HG03280 (cell line): ENCODE measurements at regions not wholly inside any gene's neighbourhood (a gene's known extent, or its start where the extent isn't known, plus 50 kb on each side); places are given as distances from the start of the nearest gene placed in this dataset.
A peak's percentile ranks its signal among the peaks of the same experiment; 100 is the strongest.

Experiments used
- ATAC-seq: cut with Tn5 transposase; IDR thresholded peaks from one replicate; pipeline ENCODE4 v1.9.1; 2021; ENCODE audit warnings: mild to moderate bottlenecking, moderate library complexity; ENCODE audit not compliant: unreplicated experiment

GRCh38 chr1:81232420-81232819 lies 568.3 kb upstream of the ADGRL2 start:
- no peak for ATAC-seq

- no peak for ATAC-seq
These were observed 569.0 kb upstream of the ADGRL2 start for GRCh38 chr1:81231729-81232038.

- ATAC-seq, result no peak
These were observed 569.6 kb upstream of the ADGRL2 start for GRCh38 chr1:81230983-81231728.

- no peak for ATAC-seq
These were observed 571.8 kb upstream of the ADGRL2 start for GRCh38 chr1:81228926-81229325.

- ATAC-seq, result no peak
These were observed 574.2 kb upstream of the ADGRL2 start for GRCh38 chr1:81226603-81226928.

GRCh38 chr1:81225789-81226602 lies 574.7 kb upstream of the ADGRL2 start:
- peak; percentile 89 for ATAC-seq

GRCh38 chr1:81224222-81224621 lies 576.5 kb upstream of the ADGRL2 start:
- ATAC-seq, result no peak

- ATAC-seq, result no peak
These were observed 579.2 kb upstream of the ADGRL2 start for GRCh38 chr1:81221564-81221963.

- no peak for ATAC-seq
These were observed 580.1 kb upstream of the ADGRL2 start for GRCh38 chr1:81220614-81221071.

GRCh38 chr1:81217058-81217457 lies 583.7 kb upstream of the ADGRL2 start:
- ATAC-seq, result no peak

- ATAC-seq, result no peak
These were observed 587.5 kb upstream of the ADGRL2 start for GRCh38 chr1:81213279-81213678.

GRCh38 chr1:81209461-81209860 lies 591.3 kb upstream of the ADGRL2 start:
- no peak for ATAC-seq

GRCh38 chr1:81208441-81208840 lies 592.3 kb upstream of the ADGRL2 start:
- no peak for ATAC-seq

GRCh38 chr1:81205956-81206355 lies 594.8 kb upstream of the ADGRL2 start:
- ATAC-seq, result no peak

GRCh38 chr1:81201779-81202178 lies 599.0 kb upstream of the ADGRL2 start:
- no peak for ATAC-seq

- ATAC-seq, result no peak
These were observed 603.1 kb upstream of the ADGRL2 start for GRCh38 chr1:81197591-81197990.

GRCh38 chr1:81192647-81193642 lies 607.8 kb upstream of the ADGRL2 start:
- no peak for ATAC-seq

GRCh38 chr1:81190003-81190402 lies 610.7 kb upstream of the ADGRL2 start:
- no peak for ATAC-seq

GRCh38 chr1:81187635-81188034 lies 613.1 kb upstream of the ADGRL2 start:
- no peak for ATAC-seq

- ATAC-seq, result no peak
These were observed 614.5 kb upstream of the ADGRL2 start for GRCh38 chr1:81186261-81186660.

GRCh38 chr1:81183553-81183952 lies 617.2 kb upstream of the ADGRL2 start:
- no peak for ATAC-seq
